ENCODE measurements at regions not wholly inside any gene's neighbourhood (a gene's known extent, or its start where the extent isn't known, plus 50 kb on each side); places are given as distances from the start of the nearest gene placed in this dataset.
"Not testable (repeated sequence)": the region's sequence is repeated elsewhere in the genome, so short reads cannot be mapped to it uniquely, and the experiment has no call there.

DNA sequence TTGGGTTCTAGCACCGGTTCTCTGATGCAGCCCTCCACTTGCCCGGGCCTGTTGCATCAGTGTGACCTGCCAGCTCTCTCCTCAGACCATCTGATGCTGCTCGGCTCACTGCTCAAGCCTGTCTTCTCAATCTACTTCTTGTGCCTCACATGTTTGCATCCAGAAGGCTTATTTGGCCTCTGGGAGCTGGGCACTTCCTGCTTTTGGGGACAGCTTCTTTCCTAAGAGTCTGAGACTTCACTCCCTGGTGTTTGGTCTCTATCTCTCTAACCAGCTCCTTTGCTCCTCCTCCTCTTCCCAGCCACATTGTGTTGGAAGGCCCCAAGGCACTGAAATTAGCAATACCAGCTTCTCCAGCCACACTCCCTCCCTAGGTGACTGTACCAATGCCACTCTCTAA lies 212.8 kb downstream of the CDCA7 start:
- no peak overlapping the region for H3K27ac ChIP-seq
- no peak for TF ChIP-seq ZFX (IDR thresholded peaks at IDR 0.05; ENCODE audit: borderline replicate concordance)
- TF ChIP-seq, protein P1, sequence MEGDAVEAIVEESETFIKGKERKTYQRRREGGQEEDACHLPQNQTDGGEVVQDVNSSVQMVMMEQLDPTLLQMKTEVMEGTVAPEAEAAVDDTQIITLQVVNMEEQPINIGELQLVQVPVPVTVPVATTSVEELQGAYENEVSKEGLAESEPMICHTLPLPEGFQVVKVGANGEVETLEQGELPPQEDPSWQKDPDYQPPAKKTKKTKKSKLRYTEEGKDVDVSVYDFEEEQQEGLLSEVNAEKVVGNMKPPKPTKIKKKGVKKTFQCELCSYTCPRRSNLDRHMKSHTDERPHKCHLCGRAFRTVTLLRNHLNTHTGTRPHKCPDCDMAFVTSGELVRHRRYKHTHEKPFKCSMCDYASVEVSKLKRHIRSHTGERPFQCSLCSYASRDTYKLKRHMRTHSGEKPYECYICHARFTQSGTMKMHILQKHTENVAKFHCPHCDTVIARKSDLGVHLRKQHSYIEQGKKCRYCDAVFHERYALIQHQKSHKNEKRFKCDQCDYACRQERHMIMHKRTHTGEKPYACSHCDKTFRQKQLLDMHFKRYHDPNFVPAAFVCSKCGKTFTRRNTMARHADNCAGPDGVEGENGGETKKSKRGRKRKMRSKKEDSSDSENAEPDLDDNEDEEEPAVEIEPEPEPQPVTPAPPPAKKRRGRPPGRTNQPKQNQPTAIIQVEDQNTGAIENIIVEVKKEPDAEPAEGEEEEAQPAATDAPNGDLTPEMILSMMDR (IDR thresholded peaks at IDR 0.05), result no peak

DNA sequence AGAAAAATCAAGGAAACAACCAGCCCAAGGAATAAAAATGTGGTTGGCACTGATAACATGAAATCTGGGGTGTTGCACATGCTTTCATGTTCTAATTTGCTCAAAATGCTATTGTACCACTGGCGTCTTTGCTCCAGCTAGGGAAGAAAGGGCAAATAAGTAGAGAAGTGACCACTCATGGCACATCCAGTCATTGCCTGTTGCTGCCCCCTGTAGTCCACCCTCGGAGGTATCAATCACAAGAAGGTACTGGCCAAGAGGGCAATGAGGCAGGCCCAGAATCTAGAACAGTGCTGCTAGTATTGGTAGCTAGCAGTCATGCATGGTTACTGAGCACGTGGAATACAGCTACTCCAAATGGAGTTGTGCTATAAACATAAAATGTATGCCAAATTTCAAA lies 213.4 kb downstream of the CDCA7 start:
- TF ChIP-seq, protein P1 (IDR thresholded peaks at IDR 0.05), result no peak
- TF ChIP-seq ZFX (IDR thresholded peaks at IDR 0.05; ENCODE audit: borderline replicate concordance), result no peak
- H3K27ac ChIP-seq, result no peak overlapping the region

DNA sequence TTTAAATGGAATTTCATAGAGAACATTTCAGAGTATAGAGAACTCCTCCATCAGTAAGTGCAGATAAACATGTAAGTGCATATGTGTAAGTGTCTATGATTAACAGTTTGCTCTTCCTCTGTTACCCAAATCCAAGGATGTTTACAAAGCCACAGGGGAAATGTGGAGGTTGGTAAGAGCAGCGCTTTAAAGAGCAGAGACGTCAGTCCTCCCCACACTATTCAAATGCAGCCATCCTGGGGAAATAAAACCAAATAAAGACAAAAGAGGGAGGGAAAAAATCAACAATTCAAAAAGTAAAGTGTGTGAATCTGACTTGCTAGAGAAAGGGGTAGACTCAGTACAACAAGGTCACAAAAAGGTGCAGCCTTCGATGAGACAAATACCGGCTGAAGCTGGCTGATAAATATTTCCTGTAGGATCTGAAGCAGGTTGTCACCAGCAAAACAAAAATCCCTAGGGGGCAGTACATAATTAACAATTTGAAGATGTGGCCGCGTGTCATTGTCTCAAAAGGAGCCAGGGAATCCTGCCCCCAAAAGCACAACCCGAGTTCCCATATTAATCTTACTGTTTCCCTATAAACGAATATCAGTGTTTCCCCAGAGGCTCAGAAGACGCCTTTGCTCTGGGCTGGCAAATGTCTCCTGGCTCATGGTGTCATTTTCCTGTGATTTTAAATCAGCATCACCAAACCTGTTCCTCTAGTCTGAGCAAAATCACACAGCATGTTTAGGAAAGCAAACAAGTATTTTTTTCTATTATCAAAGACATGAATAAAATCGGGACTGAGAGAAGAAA lies 216.5 kb downstream of the CDCA7 start:
- TF ChIP-seq ZFX (IDR thresholded peaks at IDR 0.05; ENCODE audit: borderline replicate concordance), result no peak
- TF ChIP-seq, protein P1 (IDR thresholded peaks at IDR 0.05), result peak; percentile 45
- no peak overlapping the region; the same call in 1 of the 2 replicates for H3K27ac ChIP-seq

DNA sequence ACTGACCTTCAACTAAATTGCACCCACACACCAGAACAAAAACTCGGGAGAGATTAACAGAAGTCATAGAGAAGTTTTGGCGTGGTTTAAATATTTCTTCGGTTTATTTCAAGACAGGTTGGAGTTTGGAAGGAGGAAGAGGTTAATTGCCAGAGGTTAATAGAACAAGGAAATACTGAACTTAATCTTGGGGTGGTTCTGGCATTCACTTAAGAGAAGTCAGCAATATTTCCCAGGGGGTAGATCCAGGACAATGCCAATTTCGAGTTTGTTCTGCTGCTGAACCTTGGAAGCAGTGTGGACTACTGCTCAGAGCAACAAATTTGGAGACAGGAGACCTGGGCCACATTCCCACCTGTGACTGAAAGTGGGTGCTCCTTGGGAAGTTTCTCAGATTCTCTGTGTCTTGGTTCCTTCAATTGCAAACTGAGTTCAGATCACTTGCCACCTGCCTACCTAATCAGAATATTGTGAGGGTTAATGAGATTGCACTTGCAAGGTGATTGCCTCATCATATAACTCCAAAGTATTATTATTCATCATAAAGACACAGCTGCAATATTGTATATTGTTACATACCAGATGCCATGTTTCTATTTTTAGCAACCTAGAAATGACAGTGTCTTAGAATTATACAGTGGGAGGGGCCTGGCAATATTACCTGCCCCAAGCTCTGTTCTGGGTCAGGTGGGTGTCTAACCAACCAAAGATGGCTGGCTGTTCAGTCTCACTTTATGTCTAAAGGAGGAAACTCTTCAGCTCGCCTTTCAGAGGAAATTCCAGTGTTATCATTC lies 217.4 kb downstream of the CDCA7 start:
- no peak for TF ChIP-seq ZFX (IDR thresholded peaks at IDR 0.05; ENCODE audit: borderline replicate concordance)
- TF ChIP-seq, protein P1 (IDR thresholded peaks at IDR 0.05), result no peak
- H3K27ac ChIP-seq, result no peak overlapping the region; the same call in 1 of the 2 replicates

DNA sequence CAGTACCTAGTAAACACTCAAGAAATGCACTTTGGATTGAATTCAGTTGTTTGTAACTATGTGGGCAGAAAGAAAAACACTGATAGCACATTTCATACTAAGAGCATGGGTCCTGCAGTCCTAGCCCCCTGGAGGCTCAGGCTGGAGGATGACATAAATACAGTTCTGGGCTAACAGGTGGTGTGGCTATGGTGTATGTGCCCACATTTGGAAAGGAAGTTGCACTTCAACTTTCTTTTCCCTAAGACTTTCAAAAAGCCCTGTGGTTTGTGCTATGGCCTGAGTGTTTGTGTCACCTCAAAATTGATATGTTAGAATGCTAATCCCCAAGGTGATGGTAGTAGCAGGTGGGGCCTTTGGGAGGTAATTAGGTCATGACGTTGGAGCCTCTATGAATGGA lies 218.2 kb downstream of the CDCA7 start:
- H3K27ac ChIP-seq, result no peak overlapping the region
- TF ChIP-seq, protein P1 (IDR thresholded peaks at IDR 0.05), result no peak
- TF ChIP-seq ZFX (IDR thresholded peaks at IDR 0.05; ENCODE audit: borderline replicate concordance), result no peak

DNA sequence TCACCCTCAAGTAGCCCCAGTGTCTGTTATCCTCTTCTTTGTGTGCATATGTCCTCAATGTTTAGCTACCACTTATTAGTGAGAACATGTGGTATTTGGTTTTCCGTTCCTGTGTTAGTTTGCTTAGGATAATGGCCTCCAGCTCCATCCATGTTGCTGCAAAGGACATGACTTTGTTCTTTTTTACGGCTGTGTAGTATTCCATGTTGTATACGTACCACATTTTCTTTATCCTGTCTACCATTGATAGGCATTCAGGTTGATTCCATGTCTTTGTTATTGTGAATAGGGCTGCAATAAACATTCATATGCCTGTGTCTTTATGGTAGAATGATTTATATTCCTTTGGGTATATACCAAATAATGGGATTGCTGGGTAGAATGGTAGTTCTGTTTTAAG lies 219.1 kb downstream of the CDCA7 start:
- not testable (repeated sequence) for H3K27ac ChIP-seq

DNA sequence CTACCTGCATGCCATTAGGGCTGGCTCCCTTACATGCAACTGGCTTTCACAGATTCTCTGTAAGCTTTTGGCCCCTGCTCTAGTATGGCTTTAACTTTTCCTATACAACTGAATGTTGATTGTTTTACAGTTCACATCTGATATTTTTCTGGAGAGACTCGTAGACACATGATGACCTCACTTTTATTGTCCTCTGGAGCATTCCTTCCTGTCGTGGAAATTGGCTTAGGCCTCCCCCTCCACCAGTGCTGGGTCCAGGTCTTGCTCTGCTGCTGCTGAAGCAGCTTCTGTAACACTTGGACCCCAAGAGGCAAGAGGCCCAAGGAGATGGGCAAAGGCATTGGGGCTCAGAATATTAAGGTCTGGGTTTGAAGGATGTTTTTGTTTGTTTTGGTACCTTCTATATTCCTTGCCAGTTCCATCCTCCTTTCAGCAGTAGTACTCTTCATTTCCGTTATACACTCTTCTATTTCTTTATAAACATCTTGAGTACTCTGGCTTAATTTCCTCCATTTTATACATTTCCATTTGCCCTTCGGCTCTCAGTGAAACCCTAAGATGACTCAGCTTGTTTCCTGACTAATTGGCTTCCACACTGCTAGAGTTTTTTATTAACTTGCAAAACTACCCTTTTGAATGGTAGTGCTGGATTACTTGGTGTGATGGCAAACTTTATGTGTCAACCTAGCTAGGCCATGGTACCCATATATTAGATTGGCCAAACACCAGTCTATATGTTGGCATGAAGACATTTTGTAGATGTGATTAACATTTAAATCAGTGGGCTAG lies 219.8 kb downstream of the CDCA7 start:
- no peak overlapping the region for H3K27ac ChIP-seq
- TF ChIP-seq ZFX (IDR thresholded peaks at IDR 0.05; ENCODE audit: borderline replicate concordance), result no peak
- TF ChIP-seq, protein P1 (IDR thresholded peaks at IDR 0.05), result no peak
